Esophagus muscularis mucosa (tissue), 4 donors: ENCODE measurements at regions not wholly inside any gene's neighbourhood (a gene's known extent, or its start where the extent isn't known, plus 50 kb on each side); places are given as distances from the start of the nearest gene placed in this dataset.

Experiments used
- CTCF ChIP-seq, 3 experiments: fragments of 200-600 bp in 2 of 3; fragments of 450-650 bp in 1 of 3; sonication (generic) in 2 of 3; IDR thresholded peaks; one replicate each; pipeline ENCODE4 v1.5.1; 2017 to 2019; ENCODE audit warnings: antibody characterized with exemption in 3 of 3, mild to moderate bottlenecking in 2 of 3, moderate library complexity in 1 of 3
- EP300 ChIP-seq: sonication (generic); formaldehyde crosslinking; IDR thresholded peaks from one replicate; pipeline ENCODE4 v1.6.1; 2017; ENCODE audit warnings: antibody characterized with exemption
- POLR2AphosphoS5 ChIP-seq, 2 donors: sonication (generic); formaldehyde crosslinking; IDR thresholded peaks; one replicate each; pipeline ENCODE4 v1.6.1; 2017; ENCODE audit warnings: antibody characterized with exemption in 2 of 2

GRCh38 chr5:85249204-85249603 lies 864.5 kb upstream of the EDIL3 start:
- TF ChIP-seq CTCF (IDR thresholded peaks at IDR 0.05): no peak
- TF ChIP-seq POLR2AphosphoS5 (IDR thresholded peaks at IDR 0.05): no peak
- no peak for TF ChIP-seq EP300
